GM12878 (cell line): ENCODE measurements at regions not wholly inside any gene's neighbourhood (a gene's known extent, or its start where the extent isn't known, plus 50 kb on each side); places are given as distances from the start of the nearest gene placed in this dataset.

Source experiments
- ATAC-seq: fragments of 200-7000 bp; cut with Tn5 transposase; 3 replicates; pipeline ENCODE4 v1.9.1; 2020; ENCODE audit warnings: mild to moderate bottlenecking, moderate library complexity
- BruUV-seq: library from RNA; stranded (reverse); fragments of 400-500 nt; replicated peaks from 2 replicates; lab custom pipeline; 2021; lab: Mats Ljungman, UMichigan
- CTCF ChIA-PET: fragments of 300-600 bp; sonication (Branson Sonifier 250); formaldehyde crosslinking; extraction: SDS; loops from one replicate; lab custom pipeline; 2021; ENCODE audit warnings: inconsistent platforms; lab: Yijun Ruan, JAX
- POLR2A ChIA-PET: fragments of 350-600 bp; formaldehyde crosslinking; extraction: SDS; loops from one replicate; lab custom pipeline; 2021; ENCODE audit warnings: inconsistent platforms; lab: Charles Lee
- RAD21 ChIA-PET: fragments of 300-600 bp; sonication (Branson Sonifier 250); formaldehyde crosslinking; loops from one replicate; lab custom pipeline; 2023; ENCODE audit warnings: antibody characterized with exemption; ENCODE audit not compliant: unreplicated experiment; lab: Charles Lee
- SMC1A ChIA-PET: fragments of 300-600 bp; sonication (Branson Sonifier 250); formaldehyde crosslinking; loops from one replicate; lab custom pipeline; 2023; ENCODE audit not compliant: unreplicated experiment, uncharacterized antibody; lab: Charles Lee
- DNase-seq: peaks from one replicate; pipeline ENCODE4 v3.0.0-alpha.2; 2011; ENCODE audit warnings: low read depth, low spot score
- FAIRE-seq: peaks from 3 replicates; lab custom pipeline; 2011; peaks lifted over from hg19 to GRCh38; lab: Jason Lieb, UNC
- H2AFZ ChIP-seq: 2 replicates; pipeline ENCODE4 v1.6.0; 2011; ENCODE audit warnings: low read depth, low read length, control low read depth; ENCODE audit not compliant: control insufficient read depth
- H3K27ac ChIP-seq: 2 replicates; pipeline ENCODE4 v1.5.1; 2011; ENCODE audit warnings: control low read depth; ENCODE audit not compliant: control insufficient read depth, insufficient read depth
- H3K27me3 ChIP-seq, 2 experiments: replicated peaks in 1 of 2; 2 replicates each; pipeline versions ENCODE4 v1.6.0 to v1.6.1; 2011; ENCODE audit warnings: low read length in 1 of 2; ENCODE audit not compliant: control insufficient read depth in 2 of 2, insufficient read depth in 2 of 2
- H3K36me3 ChIP-seq, 2 experiments: 2 replicates each; pipeline ENCODE4 v1.5.1; 2011; ENCODE audit warnings: low read length in 1 of 2; ENCODE audit not compliant: control insufficient read depth in 2 of 2, insufficient read depth in 2 of 2
- H3K4me1 ChIP-seq: 2 replicates; pipeline ENCODE4 v1.6.1; 2011; ENCODE audit warnings: mild to moderate bottlenecking, low read length, moderate library complexity, mixed read lengths; ENCODE audit not compliant: control insufficient read depth, insufficient read depth
- H3K4me2 ChIP-seq: 2 replicates; pipeline ENCODE4 v1.6.0; 2011; ENCODE audit warnings: control low read depth; ENCODE audit not compliant: control insufficient read depth, insufficient read depth
- H3K4me3 ChIP-seq: fragments of 200-600 bp; sonication (generic); 2 replicates; pipeline ENCODE4 v1.5.1; 2016
- H3K79me2 ChIP-seq: 2 replicates; pipeline ENCODE4 v1.6.0; 2011; ENCODE audit warnings: low read length; ENCODE audit not compliant: control insufficient read depth, insufficient read depth
- H3K9ac ChIP-seq: 2 replicates; pipeline ENCODE4 v1.8.0; 2011; ENCODE audit warnings: low read length, control low read depth, mixed read lengths; ENCODE audit not compliant: control insufficient read depth, insufficient read depth
- H3K9me3 ChIP-seq: replicated peaks from 3 replicates; pipeline ENCODE4 v1.5.1; 2011; ENCODE audit warnings: mild to moderate bottlenecking, low read length; ENCODE audit not compliant: control insufficient read depth, insufficient read depth
- H4K20me1 ChIP-seq: 2 replicates; pipeline ENCODE4 v1.6.0; 2011; ENCODE audit not compliant: control insufficient read depth, insufficient read depth
- BACH1 ChIP-seq: fragments of 450-650 bp; IDR thresholded peaks from 2 replicates; pipeline ENCODE4 v1.6.1; 2017; ENCODE audit warnings: mild to moderate bottlenecking, borderline replicate concordance
- CHD4 ChIP-seq: fragments of 200-600 bp; sonication (generic); IDR thresholded peaks from 2 replicates; pipeline ENCODE4 v1.6.1; 2016; ENCODE audit warnings: mild to moderate bottlenecking
- EGR1 ChIP-seq, 2 experiments: IDR thresholded peaks; 1 replicate in 1 of 2; 2 replicates in 1 of 2; pipeline ENCODE4 v1.6.1; 2011 to 2012; ENCODE audit warnings: low read depth in 2 of 2, low read length in 2 of 2, borderline replicate concordance in 1 of 2, mild to moderate bottlenecking in 1 of 2, moderate library complexity in 1 of 2
- FOXM1 ChIP-seq: IDR thresholded peaks from 2 replicates; pipeline ENCODE4 v1.6.1; 2012; ENCODE audit warnings: low read depth, mild to moderate bottlenecking, inconsistent platforms, low read length, moderate library complexity
- HCFC1 ChIP-seq: fragments of 150-350 bp; IDR thresholded peaks from 2 replicates; pipeline ENCODE4 v1.6.1; 2014; ENCODE audit warnings: low read length
- IKZF2 ChIP-seq, 2 experiments: fragments of 450-650 bp; IDR thresholded peaks; 2 replicates each; pipeline ENCODE4 v1.6.1; 2017; ENCODE audit warnings: mild to moderate bottlenecking in 2 of 2, moderate library complexity in 2 of 2
- MTA3 ChIP-seq: IDR thresholded peaks from 2 replicates; pipeline ENCODE4 v1.6.1; 2012; ENCODE audit warnings: low read length, inconsistent platforms, borderline replicate concordance
- NR2C1 ChIP-seq: fragments of 450-650 bp; IDR thresholded peaks from 2 replicates; pipeline ENCODE4 v1.6.1; 2017; ENCODE audit warnings: antibody characterized with exemption, mild to moderate bottlenecking, moderate library complexity
- PAX5 ChIP-seq: IDR thresholded peaks from 2 replicates; pipeline ENCODE4 v1.6.1; 2011; ENCODE audit warnings: low read depth, low read length, borderline replicate concordance
- POLR2A ChIP-seq: IDR thresholded peaks from 2 replicates; pipeline ENCODE4 v1.6.1; 2011; ENCODE audit warnings: low read depth, mild to moderate bottlenecking, low read length
- RAD21 ChIP-seq: IDR thresholded peaks from 2 replicates; pipeline ENCODE4 v1.6.1; 2011; ENCODE audit warnings: mild to moderate bottlenecking, low read depth, low read length, moderate library complexity; ENCODE audit not compliant: insufficient read depth
- RBBP5 ChIP-seq: fragments of 200-600 bp; sonication (generic); conservative IDR thresholded peaks from 2 replicates; pipeline ENCODE4 v1.6.1; 2016
- RFX5 ChIP-seq: IDR thresholded peaks from 2 replicates; pipeline ENCODE4 v1.6.1; 2011; ENCODE audit warnings: low read depth, low read length, improper control_type of control experiment
- SMARCA5 ChIP-seq: fragments of 450-650 bp; IDR thresholded peaks from 2 replicates; pipeline ENCODE4 v1.6.1; 2017; ENCODE audit warnings: mild to moderate bottlenecking
- SREBF1 ChIP-seq: IDR thresholded peaks from 2 replicates; pipeline ENCODE4 v1.6.1; 2012; ENCODE audit warnings: mild to moderate bottlenecking, low read length
- SRF ChIP-seq, 2 experiments: IDR thresholded peaks; 2 replicates each; pipeline ENCODE4 v1.6.1; 2011; ENCODE audit warnings: low read depth in 2 of 2, low read length in 2 of 2, mild to moderate bottlenecking in 1 of 2, moderate library complexity in 1 of 2
- WRNIP1 ChIP-seq: IDR thresholded peaks from 2 replicates; pipeline ENCODE4 v1.6.1; 2011; ENCODE audit warnings: low read depth, low read length, improper control_type of control experiment, borderline replicate concordance
- WGBS: methylation state at CpG from one replicate; pipeline ENCODE4 v1.1.6; 2016; ENCODE audit warnings: low lambda C conversion rate; ENCODE audit not compliant: insufficient replicate concordance, insufficient coverage; ENCODE audit errors: missing lambda C conversion rate; 5-methylcytosine and 5-hydroxymethylcytosine counted together
- in situ Hi-C: fragments of 300-500 bp; cut with MboI; formaldehyde crosslinking; loops from 9 replicates; pipeline ENCODE4 v1.14.3; 2018; ENCODE audit warnings: mixed read lengths
- intact Hi-C: fragments of 100-400 bp; cut with micrococcal nuclease; formaldehyde crosslinking; loops from one replicate; pipeline ENCODE4 v1.14.2; 2022; ENCODE audit not compliant: unreplicated experiment
- TF ChIP-seq, protein P1 (sequence below): fragments of 150-350 bp; IDR thresholded peaks from 2 replicates; pipeline ENCODE4 v1.6.1; 2014; ENCODE audit warnings: mild to moderate bottlenecking, low read depth, low read length
- TF ChIP-seq, protein P2 (sequence below): fragments of 450-650 bp; IDR thresholded peaks from 2 replicates; pipeline ENCODE4 v1.6.1; 2018; ENCODE audit warnings: mild to moderate bottlenecking, low read depth, moderate library complexity; ENCODE audit not compliant: partially characterized antibody

DNA sequence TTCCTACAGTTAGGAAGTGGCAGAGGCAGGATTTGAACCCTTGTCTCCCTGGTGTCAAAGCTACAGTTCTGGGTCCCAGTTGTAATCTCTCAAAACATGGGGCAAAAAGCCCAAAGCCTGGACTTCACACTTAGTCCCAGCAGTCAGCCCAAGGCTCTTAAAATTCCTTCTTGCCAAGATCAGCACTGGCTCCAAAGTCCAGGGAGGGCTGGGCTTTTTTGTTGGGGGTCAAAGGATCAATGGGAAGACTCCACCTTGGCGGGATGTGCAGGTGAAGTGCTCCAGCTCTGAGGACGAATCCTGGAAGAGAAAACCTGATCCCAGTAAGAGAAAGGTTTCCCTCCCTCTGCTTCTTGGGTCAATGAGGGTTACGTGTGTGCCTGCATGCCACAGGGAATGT, 195.5 kb downstream of the HAPSTR1 start:
- no peak for DNase-seq
- Histone ChIP-seq H3K9ac (no peak overlapping the region), H3K9me3 (no peaks in the 10 kb centered on the region), H3K4me3 (no peak overlapping the region), H3K79me2 (no peaks in the 10 kb centered on the region), H3K27me3 (no peaks in the 10 kb centered on the region), H3K36me3 (no peaks in the 10 kb centered on the region), H3K27ac (no peak overlapping the region), H3K4me2 (no peak overlapping the region), H2AFZ (no peak overlapping the region), H3K4me1 (no peaks in the 10 kb centered on the region), H4K20me1 (no peaks in the 10 kb centered on the region)
- no peak for FAIRE-seq
- in situ Hi-C loops (no loop called here), intact Hi-C loops (no loop called here)
- RAD21 ChIA-PET: no interaction called here
- WGBS: 5% methylated on average over 3 of the region's 3 CpGs
- TF ChIP-seq CHD4 (no peak), PAX5 (no peak), NR2C1 (no peak), WRNIP1 (no peak), SMARCA5 (no peak), EGR1 (IDR thresholded peaks at IDR 0.05; ENCODE audit: borderline replicate concordance in 1 of 2, low read depth in 2 of 2, low read length in 2 of 2) (no peak), SRF (IDR thresholded peaks at IDR 0.05; ENCODE audit: low read depth in 2 of 2, low read length in 2 of 2) (no peak)
- TF ChIP-seq, protein P1, sequence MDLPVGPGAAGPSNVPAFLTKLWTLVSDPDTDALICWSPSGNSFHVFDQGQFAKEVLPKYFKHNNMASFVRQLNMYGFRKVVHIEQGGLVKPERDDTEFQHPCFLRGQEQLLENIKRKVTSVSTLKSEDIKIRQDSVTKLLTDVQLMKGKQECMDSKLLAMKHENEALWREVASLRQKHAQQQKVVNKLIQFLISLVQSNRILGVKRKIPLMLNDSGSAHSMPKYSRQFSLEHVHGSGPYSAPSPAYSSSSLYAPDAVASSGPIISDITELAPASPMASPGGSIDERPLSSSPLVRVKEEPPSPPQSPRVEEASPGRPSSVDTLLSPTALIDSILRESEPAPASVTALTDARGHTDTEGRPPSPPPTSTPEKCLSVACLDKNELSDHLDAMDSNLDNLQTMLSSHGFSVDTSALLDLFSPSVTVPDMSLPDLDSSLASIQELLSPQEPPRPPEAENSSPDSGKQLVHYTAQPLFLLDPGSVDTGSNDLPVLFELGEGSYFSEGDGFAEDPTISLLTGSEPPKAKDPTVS: no peak
- SMC1A ChIA-PET: no interaction called here
- BruUV-seq: no TSS peak
- POLR2A ChIA-PET: no interaction called here
- CTCF ChIA-PET: no interaction called here
- no peak for ATAC-seq

DNA sequence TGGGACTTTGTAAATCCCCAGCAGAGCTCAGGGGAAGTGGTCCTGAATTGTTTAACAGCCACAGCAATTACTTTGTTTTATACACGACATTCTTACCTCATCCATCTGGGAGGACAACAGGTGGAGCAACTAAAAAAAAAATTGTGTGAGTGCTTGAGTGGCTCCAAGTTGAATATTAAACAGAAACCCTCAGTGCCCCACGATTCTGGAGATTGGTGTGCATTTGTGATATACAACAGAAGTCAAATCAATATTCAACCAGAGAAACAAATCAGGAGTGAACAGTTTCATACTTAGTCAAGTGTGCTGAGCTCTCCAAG, 204.8 kb downstream of the HAPSTR1 start:
- BruUV-seq: no TSS peak
- Histone ChIP-seq H3K79me2 (no peaks in the 10 kb centered on the region), H3K27ac (no peak overlapping the region), H3K9me3 (no peaks in the 10 kb centered on the region), H3K27me3 (no peaks in the 10 kb centered on the region), H3K9ac (no peak overlapping the region), H3K4me1 (no peaks in the 10 kb centered on the region), H3K36me3 (no peaks in the 10 kb centered on the region), H3K4me3 (no peak overlapping the region), H3K4me2 (no peak overlapping the region), H2AFZ (no peak overlapping the region), H4K20me1 (no peaks in the 10 kb centered on the region)
- 4% methylated on average over 2 of the region's 2 CpGs for WGBS
- DNase-seq (no peak), ATAC-seq (no peak), FAIRE-seq (no peak)
- in situ Hi-C loops (no loop called here), intact Hi-C loops (loop anchor here (2.0 kb wide), 1 partner anchor 885 kb away; no protein-coding TSS in a partner anchor)
- ChIA-PET RAD21 (no interaction called here), SMC1A (no interaction called here), CTCF (no interaction called here), POLR2A (no interaction called here)
- no peak for TF ChIP-seq EGR1 (IDR thresholded peaks at IDR 0.05; ENCODE audit: borderline replicate concordance in 1 of 2, low read depth in 2 of 2, low read length in 2 of 2)
- TF ChIP-seq, protein P2, sequence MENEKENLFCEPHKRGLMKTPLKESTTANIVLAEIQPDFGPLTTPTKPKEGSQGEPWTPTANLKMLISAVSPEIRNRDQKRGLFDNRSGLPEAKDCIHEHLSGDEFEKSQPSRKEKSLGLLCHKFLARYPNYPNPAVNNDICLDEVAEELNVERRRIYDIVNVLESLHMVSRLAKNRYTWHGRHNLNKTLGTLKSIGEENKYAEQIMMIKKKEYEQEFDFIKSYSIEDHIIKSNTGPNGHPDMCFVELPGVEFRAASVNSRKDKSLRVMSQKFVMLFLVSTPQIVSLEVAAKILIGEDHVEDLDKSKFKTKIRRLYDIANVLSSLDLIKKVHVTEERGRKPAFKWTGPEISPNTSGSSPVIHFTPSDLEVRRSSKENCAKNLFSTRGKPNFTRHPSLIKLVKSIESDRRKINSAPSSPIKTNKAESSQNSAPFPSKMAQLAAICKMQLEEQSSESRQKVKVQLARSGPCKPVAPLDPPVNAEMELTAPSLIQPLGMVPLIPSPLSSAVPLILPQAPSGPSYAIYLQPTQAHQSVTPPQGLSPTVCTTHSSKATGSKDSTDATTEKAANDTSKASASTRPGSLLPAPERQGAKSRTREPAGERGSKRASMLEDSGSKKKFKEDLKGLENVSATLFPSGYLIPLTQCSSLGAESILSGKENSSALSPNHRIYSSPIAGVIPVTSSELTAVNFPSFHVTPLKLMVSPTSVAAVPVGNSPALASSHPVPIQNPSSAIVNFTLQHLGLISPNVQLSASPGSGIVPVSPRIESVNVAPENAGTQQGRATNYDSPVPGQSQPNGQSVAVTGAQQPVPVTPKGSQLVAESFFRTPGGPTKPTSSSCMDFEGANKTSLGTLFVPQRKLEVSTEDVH: no peak
- no peak for TF ChIP-seq MTA3
- TF ChIP-seq HCFC1: no peak
- TF ChIP-seq SREBF1: no peak
- TF ChIP-seq RFX5: no peak
- TF ChIP-seq POLR2A: no peak
- no peak for TF ChIP-seq RAD21
- no peak for TF ChIP-seq FOXM1
- no peak for TF ChIP-seq RBBP5
- TF ChIP-seq BACH1: no peak
- no peak for TF ChIP-seq IKZF2 (IDR thresholded peaks at IDR 0.05)
